ENCODE measurements at regions not wholly inside any gene's neighbourhood (a gene's known extent, or its start where the extent isn't known, plus 50 kb on each side); places are given as distances from the start of the nearest gene placed in this dataset.
"Not testable (repeated sequence)": the region's sequence is repeated elsewhere in the genome, so short reads cannot be mapped to it uniquely, and the experiment has no call there.

GRCh38 chr3:124639406-124640237, 90.6 kb upstream of the UMPS start:
- DNase-seq (ENCODE audit: low read depth in 1 of 2, low spot score in 1 of 2): no peak
- peak; percentile 36; the same call in 1 of the 2 replicates for TF ChIP-seq SPI1 (IDR thresholded peaks at IDR 0.05; ENCODE audit: borderline replicate concordance, low read depth)
- TF ChIP-seq REST (IDR thresholded peaks at IDR 0.05; ENCODE audit: insufficient replicate concordance, low read depth): no peak
- TF ChIP-seq GABPA (IDR thresholded peaks at IDR 0.05; ENCODE audit: low read depth): no peak
- Histone ChIP-seq H3K4me3 (replicated peaks; ENCODE audit: insufficient read depth, low read length) (no peak overlapping the region), H3K27me3 (ENCODE audit: insufficient read depth, poor library complexity, severe bottlenecking) (no peaks in the 10 kb centered on the region), H3K27ac (replicated peaks) (no peak overlapping the region)

GRCh38 chr3:124640635-124641306, 89.5 kb upstream of the UMPS start:
- DNase-seq (ENCODE audit: low read depth in 1 of 2, low spot score in 1 of 2): no peak
- Histone ChIP-seq H3K4me3 (replicated peaks; ENCODE audit: insufficient read depth, low read length) (no peak overlapping the region), H3K27me3 (ENCODE audit: insufficient read depth, poor library complexity, severe bottlenecking) (no peaks in the 10 kb centered on the region), H3K27ac (replicated peaks) (no peak overlapping the region)
- TF ChIP-seq SPI1 (IDR thresholded peaks at IDR 0.05; ENCODE audit: borderline replicate concordance, low read depth) (no peak), CTCF (IDR thresholded peaks at IDR 0.05; ENCODE audit: insufficient read depth, low read length) (no peak), REST (IDR thresholded peaks at IDR 0.05; ENCODE audit: insufficient replicate concordance, low read depth) (no peak), GABPA (IDR thresholded peaks at IDR 0.05; ENCODE audit: low read depth) (no peak), POLR2AphosphoS5 (IDR thresholded peaks at IDR 0.05; ENCODE audit: low read depth) (no peak)

- Histone ChIP-seq H3K27me3 (ENCODE audit: insufficient read depth, poor library complexity, severe bottlenecking) (no peaks in the 10 kb centered on the region), H3K27ac (replicated peaks) (no peak overlapping the region)
- TF ChIP-seq GABPA (IDR thresholded peaks at IDR 0.05; ENCODE audit: low read depth): no peak
These were observed 86.8 kb upstream of the UMPS start for GRCh38 chr3:124643453-124643852.

GRCh38 chr3:124646186-124646585, 84.1 kb upstream of the UMPS start:
- H3K27ac ChIP-seq (replicated peaks); DNase-seq (ENCODE audit: low read depth in 1 of 2, low spot score in 1 of 2); H3K4me3 ChIP-seq (replicated peaks; ENCODE audit: insufficient read depth, low read length); H3K27me3 ChIP-seq (ENCODE audit: insufficient read depth, poor library complexity, severe bottlenecking): not testable (repeated sequence)

More at GRCh38 chr3:124643453-124643852, 86.8 kb upstream of the UMPS start:
- no peak for DNase-seq (ENCODE audit: low read depth in 1 of 2, low spot score in 1 of 2)
- H3K4me3 ChIP-seq (replicated peaks; ENCODE audit: insufficient read depth, low read length): no peak overlapping the region

- H3K4me3 ChIP-seq (replicated peaks; ENCODE audit: insufficient read depth, low read length): no peak overlapping the region
- H3K27me3 ChIP-seq (ENCODE audit: insufficient read depth, poor library complexity, severe bottlenecking): no peaks in the 10 kb centered on the region
- no peak overlapping the region for H3K27ac ChIP-seq (replicated peaks)
- DNase-seq (ENCODE audit: low read depth in 1 of 2, low spot score in 1 of 2): no peak
- no peak for TF ChIP-seq POLR2AphosphoS5 (IDR thresholded peaks at IDR 0.05; ENCODE audit: low read depth)
- no peak for TF ChIP-seq REST (IDR thresholded peaks at IDR 0.05; ENCODE audit: insufficient replicate concordance, low read depth)
- TF ChIP-seq GABPA (IDR thresholded peaks at IDR 0.05; ENCODE audit: low read depth): no peak
- no peak for TF ChIP-seq CTCF (IDR thresholded peaks at IDR 0.05; ENCODE audit: insufficient read depth, low read length)
- TF ChIP-seq SPI1 (IDR thresholded peaks at IDR 0.05; ENCODE audit: borderline replicate concordance, low read depth): no peak
These were observed 81.7 kb upstream of the UMPS start for GRCh38 chr3:124648551-124648950.
